Body of pancreas (tissue), 4 donors: ENCODE measurements at regions not wholly inside any gene's neighbourhood (a gene's known extent, or its start where the extent isn't known, plus 50 kb on each side); places are given as distances from the start of the nearest gene placed in this dataset.

Experiments
- CTCF ChIP-seq, 7 experiments: fragments of 450-650 bp in 4 of 7; fragments of 200-600 bp in 3 of 7; sonication (generic) in 3 of 7; IDR thresholded peaks; one replicate each; pipeline ENCODE4 v1.5.1; 2016 to 2019; ENCODE audit warnings: antibody characterized with exemption in 7 of 7
- POLR2A ChIP-seq, 3 donors: fragments of 450-650 bp; IDR thresholded peaks; one replicate each; pipeline ENCODE4 v1.6.1; 2016; ENCODE audit warnings: antibody characterized with exemption in 3 of 3, mild to moderate bottlenecking in 2 of 3

GRCh38 chr2:198452327-198452726 lies 647.9 kb downstream of the PLCL1 start:
- TF ChIP-seq CTCF (IDR thresholded peaks at IDR 0.05) (no peak), POLR2A (IDR thresholded peaks at IDR 0.05) (no peak)
